HL-60 (cell line): ENCODE measurements at regions not wholly inside any gene's neighbourhood (a gene's known extent, or its start where the extent isn't known, plus 50 kb on each side); places are given as distances from the start of the nearest gene placed in this dataset.

ENCODE experiments used
- DNase-seq, 2 experiments: peaks; one replicate each; pipeline ENCODE4 v3.0.0-alpha.2; 2010 to 2020; ENCODE audit warnings: low read depth in 1 of 2, low spot score in 1 of 2
- H3K27ac ChIP-seq: fragments of 250-450 bp; sonication (Bioruptor Pico); replicated peaks from 2 replicates; pipeline ENCODE4 v1.5.1; 2020; ENCODE audit warnings: mild to moderate bottlenecking, moderate library complexity
- H3K27me3 ChIP-seq: fragments of 250-450 bp; sonication (Bioruptor Pico); 2 replicates; pipeline ENCODE4 v1.5.1; 2021; ENCODE audit warnings: mild to moderate bottlenecking, moderate library complexity; ENCODE audit not compliant: insufficient read depth, poor library complexity, severe bottlenecking
- H3K4me3 ChIP-seq: replicated peaks from 2 replicates; pipeline ENCODE4 v1.5.1; 2011; ENCODE audit warnings: mild to moderate bottlenecking, control low read depth, low read length; ENCODE audit not compliant: insufficient read depth
- GABPA ChIP-seq: IDR thresholded peaks from 2 replicates; pipeline ENCODE4 v1.6.1; 2012; ENCODE audit warnings: low read depth
- POLR2AphosphoS5 ChIP-seq: IDR thresholded peaks from 2 replicates; pipeline ENCODE4 v1.6.1; 2012; ENCODE audit warnings: low read depth
- SPI1 ChIP-seq: IDR thresholded peaks from 2 replicates; pipeline ENCODE4 v1.6.1; 2012; ENCODE audit warnings: low read depth, mild to moderate bottlenecking, borderline replicate concordance
- TF ChIP-seq, protein P1 (sequence below): IDR thresholded peaks from one replicate; pipeline ENCODE4 v1.5.1; 2011; ENCODE audit warnings: low read length, control low read depth, inconsistent platforms; ENCODE audit not compliant: insufficient read depth
- TF ChIP-seq, protein P2 (sequence below): IDR thresholded peaks from 2 replicates; pipeline ENCODE4 v1.6.1; 2012; ENCODE audit warnings: low read depth; ENCODE audit not compliant: insufficient replicate concordance

GRCh38 chr1:215472723-215473122 lies 94.4 kb upstream of the KCTD3 start:
- TF ChIP-seq GABPA (no peak), POLR2AphosphoS5 (no peak), SPI1 (no peak)
- TF ChIP-seq, protein P1, sequence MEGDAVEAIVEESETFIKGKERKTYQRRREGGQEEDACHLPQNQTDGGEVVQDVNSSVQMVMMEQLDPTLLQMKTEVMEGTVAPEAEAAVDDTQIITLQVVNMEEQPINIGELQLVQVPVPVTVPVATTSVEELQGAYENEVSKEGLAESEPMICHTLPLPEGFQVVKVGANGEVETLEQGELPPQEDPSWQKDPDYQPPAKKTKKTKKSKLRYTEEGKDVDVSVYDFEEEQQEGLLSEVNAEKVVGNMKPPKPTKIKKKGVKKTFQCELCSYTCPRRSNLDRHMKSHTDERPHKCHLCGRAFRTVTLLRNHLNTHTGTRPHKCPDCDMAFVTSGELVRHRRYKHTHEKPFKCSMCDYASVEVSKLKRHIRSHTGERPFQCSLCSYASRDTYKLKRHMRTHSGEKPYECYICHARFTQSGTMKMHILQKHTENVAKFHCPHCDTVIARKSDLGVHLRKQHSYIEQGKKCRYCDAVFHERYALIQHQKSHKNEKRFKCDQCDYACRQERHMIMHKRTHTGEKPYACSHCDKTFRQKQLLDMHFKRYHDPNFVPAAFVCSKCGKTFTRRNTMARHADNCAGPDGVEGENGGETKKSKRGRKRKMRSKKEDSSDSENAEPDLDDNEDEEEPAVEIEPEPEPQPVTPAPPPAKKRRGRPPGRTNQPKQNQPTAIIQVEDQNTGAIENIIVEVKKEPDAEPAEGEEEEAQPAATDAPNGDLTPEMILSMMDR, result no peak
- TF ChIP-seq, protein P2, sequence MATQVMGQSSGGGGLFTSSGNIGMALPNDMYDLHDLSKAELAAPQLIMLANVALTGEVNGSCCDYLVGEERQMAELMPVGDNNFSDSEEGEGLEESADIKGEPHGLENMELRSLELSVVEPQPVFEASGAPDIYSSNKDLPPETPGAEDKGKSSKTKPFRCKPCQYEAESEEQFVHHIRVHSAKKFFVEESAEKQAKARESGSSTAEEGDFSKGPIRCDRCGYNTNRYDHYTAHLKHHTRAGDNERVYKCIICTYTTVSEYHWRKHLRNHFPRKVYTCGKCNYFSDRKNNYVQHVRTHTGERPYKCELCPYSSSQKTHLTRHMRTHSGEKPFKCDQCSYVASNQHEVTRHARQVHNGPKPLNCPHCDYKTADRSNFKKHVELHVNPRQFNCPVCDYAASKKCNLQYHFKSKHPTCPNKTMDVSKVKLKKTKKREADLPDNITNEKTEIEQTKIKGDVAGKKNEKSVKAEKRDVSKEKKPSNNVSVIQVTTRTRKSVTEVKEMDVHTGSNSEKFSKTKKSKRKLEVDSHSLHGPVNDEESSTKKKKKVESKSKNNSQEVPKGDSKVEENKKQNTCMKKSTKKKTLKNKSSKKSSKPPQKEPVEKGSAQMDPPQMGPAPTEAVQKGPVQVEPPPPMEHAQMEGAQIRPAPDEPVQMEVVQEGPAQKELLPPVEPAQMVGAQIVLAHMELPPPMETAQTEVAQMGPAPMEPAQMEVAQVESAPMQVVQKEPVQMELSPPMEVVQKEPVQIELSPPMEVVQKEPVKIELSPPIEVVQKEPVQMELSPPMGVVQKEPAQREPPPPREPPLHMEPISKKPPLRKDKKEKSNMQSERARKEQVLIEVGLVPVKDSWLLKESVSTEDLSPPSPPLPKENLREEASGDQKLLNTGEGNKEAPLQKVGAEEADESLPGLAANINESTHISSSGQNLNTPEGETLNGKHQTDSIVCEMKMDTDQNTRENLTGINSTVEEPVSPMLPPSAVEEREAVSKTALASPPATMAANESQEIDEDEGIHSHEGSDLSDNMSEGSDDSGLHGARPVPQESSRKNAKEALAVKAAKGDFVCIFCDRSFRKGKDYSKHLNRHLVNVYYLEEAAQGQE, result no peak
- Histone ChIP-seq H3K4me3 (no peak overlapping the region), H3K27ac (no peak overlapping the region), H3K27me3 (no peaks in the 10 kb centered on the region)
- no peak for DNase-seq

GRCh38 chr1:215473943-215474342 lies 93.2 kb upstream of the KCTD3 start:
- no peaks in the 10 kb centered on the region for H3K27me3 ChIP-seq
- H3K27ac ChIP-seq, result no peak overlapping the region
- TF ChIP-seq SPI1, result no peak
- TF ChIP-seq, protein P1, result no peak
- TF ChIP-seq, protein P2, result no peak
- TF ChIP-seq POLR2AphosphoS5, result no peak
- TF ChIP-seq GABPA, result no peak
- DNase-seq, result no peak
- no peak overlapping the region for H3K4me3 ChIP-seq

DNA sequence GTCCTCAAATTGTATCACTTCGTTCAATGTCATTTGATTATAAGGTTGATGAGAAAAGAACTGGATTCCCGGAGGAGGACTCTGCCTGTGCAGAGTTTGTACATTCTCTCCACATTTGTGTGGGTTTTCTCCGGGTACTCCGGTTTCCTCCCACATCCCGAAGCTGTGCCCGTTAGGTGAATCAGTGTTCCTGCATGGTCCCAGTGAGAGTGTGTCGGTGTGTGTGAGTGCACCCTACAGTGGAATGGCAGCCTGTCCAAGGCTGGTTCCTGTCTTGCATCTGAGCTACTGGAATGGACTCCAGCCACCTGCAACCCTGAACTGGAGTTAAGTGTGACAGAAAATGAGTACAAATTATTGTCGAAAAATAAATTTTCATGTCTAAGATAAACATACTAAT lies 92.2 kb upstream of the KCTD3 start:
- H3K4me3 ChIP-seq, result no peak overlapping the region
- DNase-seq, result no peak

More for the DNA sequence above, 92.2 kb upstream of the KCTD3 start:
- H3K27ac ChIP-seq, result no peak overlapping the region
- no peak for TF ChIP-seq SPI1
- no peak for TF ChIP-seq GABPA
- TF ChIP-seq, protein P2, result no peak
- TF ChIP-seq POLR2AphosphoS5, result no peak
- TF ChIP-seq, protein P1, result no peak
- no peaks in the 10 kb centered on the region for H3K27me3 ChIP-seq
